ENCODE measurements at regions not wholly inside any gene's neighbourhood (a gene's known extent, or its start where the extent isn't known, plus 50 kb on each side); places are given as distances from the start of the nearest gene placed in this dataset.
"Not testable (repeated sequence)": the region's sequence is repeated elsewhere in the genome, so short reads cannot be mapped to it uniquely, and the experiment has no call there.

DNA sequence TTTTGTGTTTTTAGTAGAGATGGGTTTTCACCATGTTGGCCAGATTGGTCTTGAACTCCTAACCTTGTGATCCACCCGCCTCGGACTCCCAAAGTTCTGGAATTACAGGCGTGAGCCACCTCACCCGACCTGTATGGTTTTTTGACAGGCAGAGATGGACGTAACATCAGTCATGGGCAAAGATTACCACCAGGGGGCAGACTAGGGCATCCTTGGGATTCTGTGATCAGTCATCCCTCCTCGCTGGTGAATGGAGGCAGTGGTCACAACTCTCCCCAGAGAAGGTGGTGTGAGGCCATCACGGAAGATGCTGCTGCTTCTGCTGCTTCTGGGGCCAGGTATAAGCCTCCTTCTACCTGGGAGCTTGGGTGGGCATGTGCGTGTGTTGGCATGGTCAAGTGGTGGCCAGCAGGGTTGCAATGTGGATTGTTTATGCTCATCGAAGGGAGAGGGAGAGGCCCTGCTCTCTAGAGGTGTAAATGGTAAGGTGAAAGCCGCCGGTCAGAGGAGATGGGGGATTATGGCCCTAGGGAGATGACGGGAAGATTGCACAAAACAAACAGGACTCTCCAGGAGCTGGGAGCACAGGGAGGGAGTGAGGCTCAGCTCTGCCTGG lies 122.7 kb upstream of the PRSS1 start:
- Histone ChIP-seq H3K4me3 (no peak overlapping the region), H3K4me1 (no peaks in the 10 kb centered on the region), H3K9me3 (no peaks in the 10 kb centered on the region), H3K27me3 (no peaks in the 10 kb centered on the region), H3K27ac (no peak overlapping the region), H3K36me3 (no peaks in the 10 kb centered on the region)
- intact Hi-C loops (cut with DNase I): loop anchor here (5.0 kb wide), 1 partner anchor 686 kb away; no protein-coding TSS in a partner anchor
- peak in 1 of 2 donors; percentile 67 for DNase-seq (ENCODE audit: low spot score in 2 of 2)
- TF ChIP-seq, protein P1, sequence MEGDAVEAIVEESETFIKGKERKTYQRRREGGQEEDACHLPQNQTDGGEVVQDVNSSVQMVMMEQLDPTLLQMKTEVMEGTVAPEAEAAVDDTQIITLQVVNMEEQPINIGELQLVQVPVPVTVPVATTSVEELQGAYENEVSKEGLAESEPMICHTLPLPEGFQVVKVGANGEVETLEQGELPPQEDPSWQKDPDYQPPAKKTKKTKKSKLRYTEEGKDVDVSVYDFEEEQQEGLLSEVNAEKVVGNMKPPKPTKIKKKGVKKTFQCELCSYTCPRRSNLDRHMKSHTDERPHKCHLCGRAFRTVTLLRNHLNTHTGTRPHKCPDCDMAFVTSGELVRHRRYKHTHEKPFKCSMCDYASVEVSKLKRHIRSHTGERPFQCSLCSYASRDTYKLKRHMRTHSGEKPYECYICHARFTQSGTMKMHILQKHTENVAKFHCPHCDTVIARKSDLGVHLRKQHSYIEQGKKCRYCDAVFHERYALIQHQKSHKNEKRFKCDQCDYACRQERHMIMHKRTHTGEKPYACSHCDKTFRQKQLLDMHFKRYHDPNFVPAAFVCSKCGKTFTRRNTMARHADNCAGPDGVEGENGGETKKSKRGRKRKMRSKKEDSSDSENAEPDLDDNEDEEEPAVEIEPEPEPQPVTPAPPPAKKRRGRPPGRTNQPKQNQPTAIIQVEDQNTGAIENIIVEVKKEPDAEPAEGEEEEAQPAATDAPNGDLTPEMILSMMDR (IDR thresholded peaks at IDR 0.05): peak in 2 of 3 experiments; percentile 28 to 49

DNA sequence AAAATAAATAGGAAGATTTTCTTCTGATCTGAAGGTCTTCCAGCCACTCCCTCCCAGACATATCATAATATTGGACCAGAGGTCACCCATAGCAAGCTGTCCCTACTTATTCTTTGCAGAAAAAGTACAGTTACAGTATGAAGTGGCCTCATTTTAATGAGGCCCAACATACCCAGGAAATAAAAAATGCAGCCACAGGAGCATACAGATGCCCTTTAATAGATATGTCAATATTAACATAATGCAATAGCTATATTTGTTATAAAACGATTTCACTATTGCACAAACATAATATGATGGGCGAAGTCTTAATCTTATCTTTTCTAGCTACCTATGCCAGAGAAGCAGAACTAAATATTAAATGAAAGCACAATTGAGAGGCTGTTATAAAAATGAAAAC lies 124.1 kb upstream of the PRSS1 start:
- not testable (repeated sequence) for H3K9me3 ChIP-seq; H3K27me3 ChIP-seq; H3K4me3 ChIP-seq; DNase-seq (ENCODE audit: low spot score in 2 of 2); H3K36me3 ChIP-seq; H3K4me1 ChIP-seq; H3K27ac ChIP-seq
- intact Hi-C loops (cut with DNase I): loop anchor here (5.0 kb wide), 1 partner anchor 687 kb away; no protein-coding TSS in a partner anchor

DNA sequence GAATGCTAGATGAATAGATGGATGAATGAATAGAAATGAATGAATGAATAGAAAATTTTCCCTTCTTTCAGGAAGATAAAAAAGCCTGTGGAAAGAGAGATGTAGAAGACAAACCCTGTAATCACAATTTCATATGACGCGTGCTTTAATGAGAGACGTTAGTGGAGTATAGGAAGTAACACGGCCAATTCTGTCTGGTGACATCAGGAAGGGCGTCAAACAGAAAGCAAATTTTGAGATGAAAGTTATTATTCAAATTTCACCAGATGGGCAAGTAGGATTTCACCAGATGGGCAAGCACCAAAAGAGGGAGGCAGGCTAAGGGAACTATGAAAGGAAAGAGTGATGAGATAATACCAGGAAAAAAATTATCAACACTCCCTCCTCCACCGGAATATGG lies 128.9 kb upstream of the PRSS1 start:
- Histone ChIP-seq H3K27me3 (no peaks in the 10 kb centered on the region), H3K27ac (no peak overlapping the region), H3K4me3 (no peak overlapping the region), H3K36me3 (no peaks in the 10 kb centered on the region), H3K9me3 (no peaks in the 10 kb centered on the region), H3K4me1 (no peaks in the 10 kb centered on the region)
- intact Hi-C loops (cut with DNase I): no loop called here
- DNase-seq (ENCODE audit: low spot score in 2 of 2): no peak
- TF ChIP-seq, protein P1 (IDR thresholded peaks at IDR 0.05): no peak

DNA sequence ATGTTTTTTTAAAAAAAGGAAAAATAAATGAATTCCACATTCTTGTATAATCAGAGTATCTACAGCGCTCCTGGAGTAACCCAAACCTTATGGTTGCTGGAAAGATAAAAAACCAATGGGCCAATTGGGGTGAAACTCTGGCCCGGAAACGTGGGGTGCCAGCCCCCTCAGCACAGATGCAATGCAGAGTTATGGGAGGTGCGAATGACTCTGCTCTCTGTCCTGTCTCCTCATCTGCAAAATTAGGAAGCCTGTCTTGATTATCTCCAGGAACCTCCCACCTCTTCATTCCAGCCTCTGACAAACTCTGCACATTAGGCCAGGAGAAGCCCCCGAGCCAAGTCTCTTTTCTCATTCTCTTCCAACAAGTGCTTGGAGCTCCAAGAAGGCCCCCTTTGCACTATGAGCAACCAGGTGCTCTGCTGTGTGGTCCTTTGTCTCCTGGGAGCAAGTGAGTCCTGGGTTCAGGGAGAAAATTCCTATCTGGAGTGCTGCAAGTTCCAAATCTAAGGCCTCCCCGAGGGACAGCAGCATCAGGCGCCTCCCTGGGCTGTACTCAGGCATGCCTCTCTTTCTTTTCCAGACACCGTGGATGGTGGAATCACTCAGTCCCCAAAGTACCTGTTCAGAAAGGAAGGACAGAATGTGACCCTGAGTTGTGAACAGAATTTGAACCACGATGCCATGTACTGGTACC lies 130.5 kb upstream of the PRSS1 start:
- intact Hi-C loops (cut with DNase I): no loop called here
- Histone ChIP-seq H3K9me3 (no peaks in the 10 kb centered on the region), H3K27me3 (no peaks in the 10 kb centered on the region), H3K4me3 (no peak overlapping the region), H3K27ac (no peak overlapping the region), H3K4me1 (no peaks in the 10 kb centered on the region), H3K36me3 (no peaks in the 10 kb centered on the region)
- TF ChIP-seq, protein P1 (IDR thresholded peaks at IDR 0.05): no peak
- no peak for DNase-seq (ENCODE audit: low spot score in 2 of 2)

DNA sequence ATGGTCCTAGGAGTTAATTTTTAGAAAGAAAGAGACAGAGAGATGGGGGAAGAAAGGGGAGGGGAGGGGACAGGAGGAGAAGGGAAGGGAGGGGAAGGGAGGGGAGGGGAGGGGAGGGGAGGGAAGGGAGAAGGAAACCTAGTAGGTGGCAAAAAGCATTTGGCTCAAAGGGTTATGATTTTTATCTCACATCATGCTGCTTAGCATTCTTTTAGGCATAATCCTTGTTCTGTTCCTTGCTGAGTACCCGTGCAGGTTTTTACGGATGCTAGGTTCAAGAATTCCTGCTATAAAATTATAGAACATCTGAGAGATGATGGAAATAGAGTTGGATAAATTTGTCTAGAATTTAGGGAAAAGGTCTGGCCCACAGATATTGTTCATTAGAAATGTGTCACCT lies 132.4 kb upstream of the PRSS1 start:
- TF ChIP-seq, protein P1 (IDR thresholded peaks at IDR 0.05): no peak
- DNase-seq (ENCODE audit: low spot score in 2 of 2): no peak
- no peaks in the 10 kb centered on the region for H3K27me3 ChIP-seq
- no peaks in the 10 kb centered on the region for H3K9me3 ChIP-seq
- H3K4me3 ChIP-seq: no peak overlapping the region
- no peaks in the 10 kb centered on the region for H3K36me3 ChIP-seq
- no peaks in the 10 kb centered on the region for H3K4me1 ChIP-seq
- no peak overlapping the region for H3K27ac ChIP-seq
- intact Hi-C loops (cut with DNase I): no loop called here

- H3K27ac ChIP-seq: no peak overlapping the region
- intact Hi-C loops (cut with DNase I): no loop called here
- TF ChIP-seq, protein P1 (IDR thresholded peaks at IDR 0.05): no peak
- H3K36me3 ChIP-seq: no peaks in the 10 kb centered on the region
- no peaks in the 10 kb centered on the region for H3K4me1 ChIP-seq
- no peaks in the 10 kb centered on the region for H3K9me3 ChIP-seq
- no peaks in the 10 kb centered on the region for H3K27me3 ChIP-seq
- no peak overlapping the region for H3K4me3 ChIP-seq
- DNase-seq (ENCODE audit: low spot score in 2 of 2): no peak
Observed at GRCh38 chr7:142616121-142616643, 133.1 kb upstream of the PRSS1 start.

Data from ascending aorta (tissue), 2 donors.